ENCODE measurements at regions not wholly inside any gene's neighbourhood (a gene's known extent, or its start where the extent isn't known, plus 50 kb on each side); places are given as distances from the start of the nearest gene placed in this dataset.

GRCh38 chr22:27593378-27593777 is 208.2 kb downstream of the MN1 start:
- TF ChIP-seq EP300 (IDR thresholded peaks at IDR 0.05) (no peak), CTCF (IDR thresholded peaks at IDR 0.05) (no peak), POLR2AphosphoS5 (IDR thresholded peaks at IDR 0.05) (no peak), POLR2A (IDR thresholded peaks at IDR 0.05) (no peak)

Measured in stomach (tissue), 4 donors.